ENCODE measurements at regions not wholly inside any gene's neighbourhood (a gene's known extent, or its start where the extent isn't known, plus 50 kb on each side); places are given as distances from the start of the nearest gene placed in this dataset.

DNA sequence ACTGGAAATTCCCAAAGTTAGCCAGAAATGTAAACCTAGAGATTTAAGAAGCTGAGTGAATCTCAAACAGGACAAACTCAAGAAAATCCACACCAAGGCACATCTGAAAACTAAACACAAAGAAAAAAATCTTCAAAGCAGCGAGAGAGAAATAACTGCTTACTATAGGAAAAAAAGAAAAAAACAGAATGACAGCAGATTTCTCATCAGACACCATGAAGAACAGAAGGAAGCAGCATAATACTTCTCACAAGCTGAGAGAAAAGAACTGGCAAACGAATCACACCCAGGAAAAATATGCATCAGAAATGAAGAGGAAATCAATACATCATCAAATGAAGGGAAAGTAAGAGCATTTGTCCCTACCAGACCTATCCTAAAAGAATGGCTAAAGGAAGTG, 236.3 kb upstream of the ADAMTS3 start:
- no peaks in the 10 kb centered on the region for H3K27me3 ChIP-seq (ENCODE audit: control insufficient read depth, insufficient read depth, low read length)
- TF ChIP-seq CTCF (IDR thresholded peaks at IDR 0.05; ENCODE audit: insufficient read depth, low read length, severe bottlenecking) = no peak
- FAIRE-seq = no peak
- DNase-seq (ENCODE audit: low read depth) = no peak
- no peaks in the 10 kb centered on the region for H3K36me3 ChIP-seq (ENCODE audit: control insufficient read depth, insufficient read depth, low read length)
- H3K4me3 ChIP-seq (ENCODE audit: low read depth, low read length) = no peak overlapping the region

GRCh38 chr4:72797486-72797885, 228.5 kb upstream of the ADAMTS3 start:
- H3K27me3 ChIP-seq (ENCODE audit: control insufficient read depth, insufficient read depth, low read length) = no peaks in the 10 kb centered on the region
- no peaks in the 10 kb centered on the region for H3K36me3 ChIP-seq (ENCODE audit: control insufficient read depth, insufficient read depth, low read length)
- TF ChIP-seq CTCF (IDR thresholded peaks at IDR 0.05; ENCODE audit: insufficient read depth, low read length, severe bottlenecking) = no peak
- H3K4me3 ChIP-seq (ENCODE audit: low read depth, low read length) = no peak overlapping the region
- DNase-seq (ENCODE audit: low read depth) (no peak), FAIRE-seq (no peak)

GRCh38 chr4:72791054-72791453, 222.0 kb upstream of the ADAMTS3 start:
- FAIRE-seq (no peak), DNase-seq (ENCODE audit: low read depth) (no peak)
- no peaks in the 10 kb centered on the region for H3K36me3 ChIP-seq (ENCODE audit: control insufficient read depth, insufficient read depth, low read length)
- H3K27me3 ChIP-seq (ENCODE audit: control insufficient read depth, insufficient read depth, low read length) = no peaks in the 10 kb centered on the region
- no peak overlapping the region for H3K4me3 ChIP-seq (ENCODE audit: low read depth, low read length)
- TF ChIP-seq CTCF (IDR thresholded peaks at IDR 0.05; ENCODE audit: insufficient read depth, low read length, severe bottlenecking) = no peak

- no peak for TF ChIP-seq CTCF (IDR thresholded peaks at IDR 0.05; ENCODE audit: insufficient read depth, low read length, severe bottlenecking)
- H3K4me3 ChIP-seq (ENCODE audit: low read depth, low read length) = no peak overlapping the region
- DNase-seq (ENCODE audit: low read depth) = no peak
- H3K36me3 ChIP-seq (ENCODE audit: control insufficient read depth, insufficient read depth, low read length) = no peaks in the 10 kb centered on the region
- H3K27me3 ChIP-seq (ENCODE audit: control insufficient read depth, insufficient read depth, low read length) = no peaks in the 10 kb centered on the region
- FAIRE-seq = no peak
These were observed 217.5 kb upstream of the ADAMTS3 start for GRCh38 chr4:72786401-72786990.

DNA sequence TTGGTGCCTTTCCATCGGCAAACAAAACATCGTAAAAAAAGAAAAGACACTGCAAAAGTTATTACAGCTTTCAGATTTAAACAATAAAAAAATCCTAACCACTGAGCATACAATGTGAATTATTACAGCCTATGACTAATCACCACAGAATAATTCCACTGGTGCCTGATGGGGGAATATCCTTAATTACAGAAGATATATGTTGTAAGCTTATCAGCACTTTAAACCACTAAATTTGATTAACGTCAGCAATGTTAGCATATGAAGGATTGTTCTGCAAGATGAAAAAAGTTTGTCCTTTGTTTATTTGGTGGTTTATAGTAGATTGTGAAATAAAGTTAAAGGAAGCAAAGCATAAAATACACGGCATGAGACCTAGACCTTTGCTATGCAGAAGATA, 210.2 kb upstream of the ADAMTS3 start:
- Histone ChIP-seq H3K4me3 (ENCODE audit: low read depth, low read length) (no peak overlapping the region), H3K27me3 (ENCODE audit: control insufficient read depth, insufficient read depth, low read length) (no peaks in the 10 kb centered on the region), H3K36me3 (ENCODE audit: control insufficient read depth, insufficient read depth, low read length) (no peaks in the 10 kb centered on the region)
- no peak for FAIRE-seq
- TF ChIP-seq CTCF (IDR thresholded peaks at IDR 0.05; ENCODE audit: insufficient read depth, low read length, severe bottlenecking) = no peak
- DNase-seq (ENCODE audit: low read depth) = peak; percentile 3

- FAIRE-seq = no peak
These were observed 208.4 kb upstream of the ADAMTS3 start for GRCh38 chr4:72777436-72777835.

More at GRCh38 chr4:72777436-72777835, 208.4 kb upstream of the ADAMTS3 start:
- no peak for DNase-seq (ENCODE audit: low read depth)
- H3K4me3 ChIP-seq (ENCODE audit: low read depth, low read length) = no peak overlapping the region
- no peak for TF ChIP-seq CTCF (IDR thresholded peaks at IDR 0.05; ENCODE audit: insufficient read depth, low read length, severe bottlenecking)
- H3K27me3 ChIP-seq (ENCODE audit: control insufficient read depth, insufficient read depth, low read length) = no peaks in the 10 kb centered on the region
- no peaks in the 10 kb centered on the region for H3K36me3 ChIP-seq (ENCODE audit: control insufficient read depth, insufficient read depth, low read length)

Data from bronchial epithelial cell (primary cell).